Fibroblast of skin of right biceps (primary cell): ENCODE measurements at regions not wholly inside any gene's neighbourhood (a gene's known extent, or its start where the extent isn't known, plus 50 kb on each side); places are given as distances from the start of the nearest gene placed in this dataset.
A peak's percentile ranks its signal among the peaks of the same experiment; 100 is the strongest.

ENCODE experiments used
- DNase-seq: peaks from one replicate; pipeline ENCODE4 v3.0.0-alpha.2; 2013

- DNase-seq, result no peak
Observed at GRCh38 chr11:8828046-8828445, 82.9 kb upstream of the AKIP1 start.

GRCh38 chr11:8828580-8829361 is 82.2 kb upstream of the AKIP1 start:
- peak; percentile 77 for DNase-seq

- no peak for DNase-seq
Observed at GRCh38 chr11:8829556-8829955, 81.4 kb upstream of the AKIP1 start.

- no peak for DNase-seq
Observed at GRCh38 chr11:8830641-8831040, 80.3 kb upstream of the AKIP1 start.

- DNase-seq, result no peak
Observed at GRCh38 chr11:8831861-8832260, 79.1 kb upstream of the AKIP1 start.

- peak; percentile 76 for DNase-seq
Observed at GRCh38 chr11:8832571-8833260, 78.3 kb upstream of the AKIP1 start.

GRCh38 chr11:8833568-8834315 is 77.2 kb upstream of the AKIP1 start:
- peak; percentile 63 for DNase-seq

GRCh38 chr11:8834379-8834778 is 76.6 kb upstream of the AKIP1 start:
- peak; percentile 56 for DNase-seq

GRCh38 chr11:8838248-8838647 is 72.7 kb upstream of the AKIP1 start:
- DNase-seq, result peak; percentile 71

- no peak for DNase-seq
Observed at GRCh38 chr11:8839306-8839956, 71.6 kb upstream of the AKIP1 start.

- no peak for DNase-seq
Observed at GRCh38 chr11:8839957-8840945, 70.7 kb upstream of the AKIP1 start.

- DNase-seq, result peak; percentile 39
Observed at GRCh38 chr11:8841899-8842298, 69.1 kb upstream of the AKIP1 start.

- no peak for DNase-seq
Observed at GRCh38 chr11:8858808-8859207, 52.2 kb upstream of the AKIP1 start.
